ENCODE measurements at regions not wholly inside any gene's neighbourhood (a gene's known extent, or its start where the extent isn't known, plus 50 kb on each side); places are given as distances from the start of the nearest gene placed in this dataset.

- in situ Hi-C loops (cut with MboI; ENCODE audit: low sequenced_read_pairs in 4 of 4) = no loop called here
- H3K36me3 ChIP-seq = no peaks in the 10 kb centered on the region
Measured at GRCh38 chr11:96508861-96509260, 119.0 kb downstream of the JRKL start.

GRCh38 chr11:96520939-96521338 is 131.1 kb downstream of the JRKL start:
- ATAC-seq (no peak), DNase-seq (no peak)
- in situ Hi-C loops (cut with MboI; ENCODE audit: low sequenced_read_pairs in 4 of 4) = no loop called here
- H3K27me3 ChIP-seq = no peaks in the 10 kb centered on the region
- no peaks in the 10 kb centered on the region for H3K36me3 ChIP-seq
- no peak for TF ChIP-seq CTCF (IDR thresholded peaks at IDR 0.05 in 4 of 5, conservative IDR thresholded peaks at IDR 0.05 in 1 of 5)
- TF ChIP-seq POLR2A (IDR thresholded peaks at IDR 0.05) = no peak
- no peaks in the 10 kb centered on the region for H3K4me1 ChIP-seq
- intact Hi-C loops (cut with DNase I; ENCODE audit: low total_unique reads) = no loop called here
- H3K27ac ChIP-seq = no peak overlapping the region
- H3K4me3 ChIP-seq = no peak overlapping the region
- no peaks in the 10 kb centered on the region for H3K9me3 ChIP-seq

More at GRCh38 chr11:96508861-96509260, 119.0 kb downstream of the JRKL start:
- H3K4me3 ChIP-seq = no peak overlapping the region
- H3K4me1 ChIP-seq = no peaks in the 10 kb centered on the region
- DNase-seq = no peak
- H3K27me3 ChIP-seq = no peaks in the 10 kb centered on the region
- no peaks in the 10 kb centered on the region for H3K9me3 ChIP-seq
- H3K27ac ChIP-seq = no peak overlapping the region
- ATAC-seq = no peak
- TF ChIP-seq POLR2A (IDR thresholded peaks at IDR 0.05) (no peak), CTCF (IDR thresholded peaks at IDR 0.05 in 4 of 5, conservative IDR thresholded peaks at IDR 0.05 in 1 of 5) (no peak)
- intact Hi-C loops (cut with DNase I; ENCODE audit: low total_unique reads) = no loop called here

GRCh38 chr11:96523656-96524055 is 133.8 kb downstream of the JRKL start:
- H3K27me3 ChIP-seq = no peaks in the 10 kb centered on the region
- no peaks in the 10 kb centered on the region for H3K36me3 ChIP-seq
- in situ Hi-C loops (cut with MboI; ENCODE audit: low sequenced_read_pairs in 4 of 4) = no loop called here
- H3K4me3 ChIP-seq = no peak overlapping the region
- H3K4me1 ChIP-seq = no peaks in the 10 kb centered on the region
- no peak overlapping the region for H3K27ac ChIP-seq
- H3K9me3 ChIP-seq = no peaks in the 10 kb centered on the region
- TF ChIP-seq CTCF (IDR thresholded peaks at IDR 0.05 in 4 of 5, conservative IDR thresholded peaks at IDR 0.05 in 1 of 5) = no peak
- no peak for TF ChIP-seq POLR2A (IDR thresholded peaks at IDR 0.05)
- no peak for ATAC-seq
- no peak for DNase-seq
- intact Hi-C loops (cut with DNase I; ENCODE audit: low total_unique reads) = no loop called here

- Histone ChIP-seq H3K9me3 (no peaks in the 10 kb centered on the region), H3K27ac (no peak overlapping the region), H3K4me3 (no peak overlapping the region), H3K36me3 (no peaks in the 10 kb centered on the region), H3K27me3 (no peaks in the 10 kb centered on the region), H3K4me1 (no peaks in the 10 kb centered on the region)
- TF ChIP-seq POLR2A (IDR thresholded peaks at IDR 0.05) = no peak
- TF ChIP-seq CTCF (IDR thresholded peaks at IDR 0.05 in 4 of 5, conservative IDR thresholded peaks at IDR 0.05 in 1 of 5) = no peak
- intact Hi-C loops (cut with DNase I; ENCODE audit: low total_unique reads) (no loop called here), in situ Hi-C loops (cut with MboI; ENCODE audit: low sequenced_read_pairs in 4 of 4) (no loop called here)
- DNase-seq (no peak), ATAC-seq (no peak)
Measured at GRCh38 chr11:96524475-96524874, 134.7 kb downstream of the JRKL start.

- TF ChIP-seq POLR2A (IDR thresholded peaks at IDR 0.05) (no peak), CTCF (IDR thresholded peaks at IDR 0.05 in 4 of 5, conservative IDR thresholded peaks at IDR 0.05 in 1 of 5) (no peak)
- no peak for ATAC-seq
- no peaks in the 10 kb centered on the region for H3K4me1 ChIP-seq
- no peaks in the 10 kb centered on the region for H3K27me3 ChIP-seq
- no peaks in the 10 kb centered on the region for H3K9me3 ChIP-seq
- H3K4me3 ChIP-seq = no peak overlapping the region
- no peaks in the 10 kb centered on the region for H3K36me3 ChIP-seq
- DNase-seq = no peak
- intact Hi-C loops (cut with DNase I; ENCODE audit: low total_unique reads) (no loop called here), in situ Hi-C loops (cut with MboI; ENCODE audit: low sequenced_read_pairs in 4 of 4) (no loop called here)
- no peak overlapping the region for H3K27ac ChIP-seq
Measured at GRCh38 chr11:96530473-96530872, 140.7 kb downstream of the JRKL start.

Data from gastrocnemius medialis (tissue), 4 donors.